ENCODE measurements at regions not wholly inside any gene's neighbourhood (a gene's known extent, or its start where the extent isn't known, plus 50 kb on each side); places are given as distances from the start of the nearest gene placed in this dataset.
"Not testable (repeated sequence)": the region's sequence is repeated elsewhere in the genome, so short reads cannot be mapped to it uniquely, and the experiment has no call there.

DNA sequence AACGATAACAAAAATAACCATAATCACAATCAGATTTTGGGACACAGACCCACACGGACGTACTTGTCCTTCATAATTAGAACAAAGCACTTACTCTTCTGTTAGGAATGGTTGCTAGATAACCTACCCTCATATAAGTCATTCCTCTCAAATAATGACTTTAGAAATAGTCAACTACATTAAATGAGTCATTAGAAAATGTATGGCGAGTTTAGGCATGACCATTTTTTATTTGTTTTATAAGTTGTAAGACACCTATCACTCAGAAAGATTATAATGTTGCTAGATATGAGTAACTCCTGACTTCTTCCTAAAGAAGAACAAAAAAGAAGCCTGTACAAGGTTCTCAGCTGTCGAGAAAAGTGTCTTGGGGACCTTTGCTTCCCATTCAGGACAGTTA, 1637.5 kb upstream of the PCDH7 start:
- TF ChIP-seq CTCF (IDR thresholded peaks at IDR 0.05; ENCODE audit: insufficient read depth, low read length, poor library complexity, severe bottlenecking): no peak
- no peak for DNase-seq (ENCODE audit: extremely low read depth, insufficient read length)
- no peaks in the 10 kb centered on the region for H3K36me3 ChIP-seq (ENCODE audit: control insufficient read depth, insufficient read depth, low read length)
- no peak overlapping the region for H3K4me3 ChIP-seq (replicated peaks; ENCODE audit: low read depth, low read length)
- no peaks in the 10 kb centered on the region for H3K27me3 ChIP-seq (replicated peaks; ENCODE audit: control insufficient read depth, insufficient read depth, low read length)

GRCh38 chr4:29085748-29086147, 1634.4 kb upstream of the PCDH7 start:
- DNase-seq (ENCODE audit: extremely low read depth, insufficient read length): no peak
- TF ChIP-seq CTCF (IDR thresholded peaks at IDR 0.05; ENCODE audit: insufficient read depth, low read length, poor library complexity, severe bottlenecking): no peak
- no peak overlapping the region for H3K4me3 ChIP-seq (replicated peaks; ENCODE audit: low read depth, low read length)
- H3K27me3 ChIP-seq (replicated peaks; ENCODE audit: control insufficient read depth, insufficient read depth, low read length): no peaks in the 10 kb centered on the region
- H3K36me3 ChIP-seq (ENCODE audit: control insufficient read depth, insufficient read depth, low read length): no peaks in the 10 kb centered on the region

DNA sequence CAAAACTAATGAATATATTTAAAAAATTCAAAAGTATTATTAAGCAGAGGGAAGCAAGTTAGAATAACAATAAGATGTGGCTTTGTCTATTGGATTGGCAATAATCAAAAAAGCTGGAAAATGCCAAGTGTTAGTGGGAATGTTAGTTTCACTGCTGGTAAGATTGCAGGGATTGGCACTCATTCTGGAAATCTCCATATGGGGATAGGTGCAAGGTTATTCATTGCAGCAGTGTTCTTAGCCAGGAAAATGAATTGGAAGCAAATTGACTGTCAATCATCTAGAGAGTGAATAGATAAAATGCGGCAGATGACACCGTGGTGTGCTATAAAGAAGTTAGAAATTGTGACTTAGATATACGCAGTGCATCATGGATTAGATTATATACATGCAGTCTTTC, 1615.5 kb upstream of the PCDH7 start:
- no peak for DNase-seq (ENCODE audit: extremely low read depth, insufficient read length)
- Histone ChIP-seq H3K36me3 (ENCODE audit: control insufficient read depth, insufficient read depth, low read length) (no peaks in the 10 kb centered on the region), H3K27me3 (replicated peaks; ENCODE audit: control insufficient read depth, insufficient read depth, low read length) (no peaks in the 10 kb centered on the region), H3K4me3 (replicated peaks; ENCODE audit: low read depth, low read length) (no peak overlapping the region)
- TF ChIP-seq CTCF (IDR thresholded peaks at IDR 0.05; ENCODE audit: insufficient read depth, low read length, poor library complexity, severe bottlenecking): no peak

DNA sequence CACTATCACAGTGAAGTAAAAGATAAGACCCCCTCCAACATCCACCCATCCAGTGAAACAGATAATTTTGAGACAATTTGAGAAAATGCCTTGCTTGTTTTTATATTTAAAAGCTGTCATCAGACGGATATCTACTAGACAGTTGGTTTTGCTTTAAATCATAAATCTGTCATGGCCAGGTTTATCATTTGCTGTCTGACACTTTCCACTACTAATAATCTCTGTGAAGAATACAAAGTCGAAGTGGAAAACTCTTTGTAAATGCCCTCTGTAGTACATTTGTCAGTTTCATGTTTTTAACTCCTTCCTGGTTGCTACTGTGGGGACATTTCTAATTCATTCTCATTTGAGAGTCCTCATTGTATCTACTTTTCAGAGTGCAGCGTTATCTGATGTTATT, 1606.2 kb upstream of the PCDH7 start:
- no peaks in the 10 kb centered on the region for H3K36me3 ChIP-seq (ENCODE audit: control insufficient read depth, insufficient read depth, low read length)
- DNase-seq (ENCODE audit: extremely low read depth, insufficient read length): no peak
- TF ChIP-seq CTCF (IDR thresholded peaks at IDR 0.05; ENCODE audit: insufficient read depth, low read length, poor library complexity, severe bottlenecking): no peak

GRCh38 chr4:29117231-29117722, 1602.9 kb upstream of the PCDH7 start:
- H3K27me3 ChIP-seq (replicated peaks; ENCODE audit: control insufficient read depth, insufficient read depth, low read length); H3K36me3 ChIP-seq (ENCODE audit: control insufficient read depth, insufficient read depth, low read length); H3K4me3 ChIP-seq (replicated peaks; ENCODE audit: low read depth, low read length); DNase-seq (ENCODE audit: extremely low read depth, insufficient read length): not testable (repeated sequence)

More for the DNA sequence above, 1606.2 kb upstream of the PCDH7 start:
- Histone ChIP-seq H3K4me3 (replicated peaks; ENCODE audit: low read depth, low read length) (no peak overlapping the region), H3K27me3 (replicated peaks; ENCODE audit: control insufficient read depth, insufficient read depth, low read length) (no peaks in the 10 kb centered on the region)

- no peak for DNase-seq (ENCODE audit: extremely low read depth, insufficient read length)
- Histone ChIP-seq H3K36me3 (ENCODE audit: control insufficient read depth, insufficient read depth, low read length) (no peaks in the 10 kb centered on the region), H3K27me3 (replicated peaks; ENCODE audit: control insufficient read depth, insufficient read depth, low read length) (no peaks in the 10 kb centered on the region), H3K4me3 (replicated peaks; ENCODE audit: low read depth, low read length) (no peak overlapping the region)
- TF ChIP-seq CTCF (IDR thresholded peaks at IDR 0.05; ENCODE audit: insufficient read depth, low read length, poor library complexity, severe bottlenecking): no peak
Observed at GRCh38 chr4:29121586-29121985, 1598.6 kb upstream of the PCDH7 start.
